Transverse colon (tissue), 4 donors: ENCODE measurements at regions not wholly inside any gene's neighbourhood (a gene's known extent, or its start where the extent isn't known, plus 50 kb on each side); places are given as distances from the start of the nearest gene placed in this dataset.

ENCODE experiments used
- DNase-seq: peaks from one replicate; pipeline ENCODE4 v3.0.0-alpha.2; 2019
- H3K27ac ChIP-seq, 4 donors: fragments of 200-600 bp; sonication (generic); 2 replicates each; pipeline ENCODE4 v1.5.1; 2016 to 2018; ENCODE audit warnings: inconsistent platforms in 4 of 4
- H3K27me3 ChIP-seq: fragments of 200-600 bp; sonication (generic); 2 replicates; pipeline ENCODE4 v1.5.1; 2017; ENCODE audit warnings: inconsistent platforms
- H3K36me3 ChIP-seq, 4 donors: fragments of 200-600 bp; sonication (generic); 2 replicates each; pipeline ENCODE4 v1.5.1; 2017 to 2019; ENCODE audit warnings: inconsistent platforms in 4 of 4
- H3K4me1 ChIP-seq, 4 donors: fragments of 200-600 bp; sonication (generic); 2 replicates each; pipeline ENCODE4 v1.5.1; 2017 to 2020; ENCODE audit warnings: inconsistent platforms in 4 of 4
- H3K4me3 ChIP-seq, 4 donors: fragments of 200-600 bp; sonication (generic); 1 replicate in 1 of 4; 2 replicates in 3 of 4; pipeline versions ENCODE4 v1.5.1 to v1.6.1; 2017 to 2019; ENCODE audit warnings: inconsistent platforms in 4 of 4
- H3K9me3 ChIP-seq, 2 donors: fragments of 200-600 bp; sonication (generic); 2 replicates each; pipeline ENCODE4 v1.5.1; 2017 to 2019; ENCODE audit warnings: inconsistent platforms in 2 of 2
- EP300 ChIP-seq: sonication (generic); formaldehyde crosslinking; IDR thresholded peaks from one replicate; pipeline ENCODE4 v1.6.1; 2017; ENCODE audit warnings: antibody characterized with exemption, low read depth
- POLR2A ChIP-seq: fragments of 450-650 bp; IDR thresholded peaks from one replicate; pipeline ENCODE4 v1.6.1; 2016; ENCODE audit warnings: antibody characterized with exemption, mild to moderate bottlenecking, moderate library complexity
- POLR2AphosphoS5 ChIP-seq, 3 donors: sonication (generic); formaldehyde crosslinking; IDR thresholded peaks; one replicate each; pipeline ENCODE4 v1.6.1; 2016; ENCODE audit warnings: antibody characterized with exemption in 3 of 3
- WGBS, 2 donors: methylation state at CpG; one replicate each; pipeline ENCODE4 v1.1.5; 2018; ENCODE audit warnings: low coverage in 1 of 2; 5-methylcytosine and 5-hydroxymethylcytosine counted together
- in situ Hi-C, 4 donors: fragments of 200-750 bp; cut with MboI; loops; one replicate each; pipeline versions ENCODE4 v1.15.0 to v1.15.1; 2017; ENCODE audit warnings: low sequenced_read_pairs in 3 of 4, low pct_ligation_motif_present in 1 of 4, low pct_unique_long_range_greater_than_20kb in 1 of 4
- intact Hi-C: fragments of 100-400 bp; cut with DNase I; formaldehyde crosslinking; loops from one replicate; pipeline ENCODE4 v1.15.1; 2023; ENCODE audit warnings: low total_unique reads
- TF ChIP-seq, protein P1 (sequence below), 5 experiments: fragments of 200-600 bp in 3 of 5; fragments of 450-650 bp in 2 of 5; sonication (generic) in 3 of 5; IDR thresholded peaks; 1 replicate in 2 of 5; 2 replicates in 3 of 5; pipeline ENCODE4 v1.5.1; 2016 to 2017; ENCODE audit warnings: antibody characterized with exemption in 5 of 5, inconsistent platforms in 3 of 5, mild to moderate bottlenecking in 2 of 5, moderate library complexity in 1 of 5

DNA sequence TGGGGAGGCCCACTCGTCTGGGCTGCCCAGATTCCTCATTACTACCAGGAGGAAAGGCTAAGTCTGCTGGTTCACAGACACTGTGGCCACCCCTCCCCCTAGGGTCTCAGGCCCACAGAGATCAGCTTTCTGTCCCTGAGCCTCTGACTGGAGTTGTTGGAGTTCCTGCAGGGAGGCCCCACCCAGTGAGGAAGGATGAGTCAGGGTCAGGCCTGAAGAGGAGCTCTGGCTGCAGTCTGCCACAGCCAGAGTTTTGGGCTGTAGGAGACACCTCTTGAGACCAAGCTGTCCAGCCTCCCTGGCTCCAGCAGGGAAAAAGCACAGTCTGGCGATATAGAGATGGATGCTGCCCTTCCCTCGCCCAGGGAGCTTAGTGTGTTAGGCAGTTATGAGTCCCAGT is 720.9 kb upstream of the SEMA6D start:
- H3K4me1 ChIP-seq, result no peaks in the 10 kb centered on the region
- in situ Hi-C loops, result no loop called here
- intact Hi-C loops, result no loop called here
- H3K27me3 ChIP-seq, result no peaks in the 10 kb centered on the region
- H3K4me3 ChIP-seq, result no peak overlapping the region
- 73% methylated on average over 3 of the region's 3 CpGs; no CpG with 5 or more reads in 1 of the 2 donors for WGBS, 2 donors
- H3K9me3 ChIP-seq, result no peaks in the 10 kb centered on the region
- DNase-seq, result no peak
- no peaks in the 10 kb centered on the region for H3K36me3 ChIP-seq
- no peak overlapping the region for H3K27ac ChIP-seq
- TF ChIP-seq EP300 (no peak), POLR2AphosphoS5 (IDR thresholded peaks at IDR 0.05) (no peak), POLR2A (no peak)
- TF ChIP-seq, protein P1, sequence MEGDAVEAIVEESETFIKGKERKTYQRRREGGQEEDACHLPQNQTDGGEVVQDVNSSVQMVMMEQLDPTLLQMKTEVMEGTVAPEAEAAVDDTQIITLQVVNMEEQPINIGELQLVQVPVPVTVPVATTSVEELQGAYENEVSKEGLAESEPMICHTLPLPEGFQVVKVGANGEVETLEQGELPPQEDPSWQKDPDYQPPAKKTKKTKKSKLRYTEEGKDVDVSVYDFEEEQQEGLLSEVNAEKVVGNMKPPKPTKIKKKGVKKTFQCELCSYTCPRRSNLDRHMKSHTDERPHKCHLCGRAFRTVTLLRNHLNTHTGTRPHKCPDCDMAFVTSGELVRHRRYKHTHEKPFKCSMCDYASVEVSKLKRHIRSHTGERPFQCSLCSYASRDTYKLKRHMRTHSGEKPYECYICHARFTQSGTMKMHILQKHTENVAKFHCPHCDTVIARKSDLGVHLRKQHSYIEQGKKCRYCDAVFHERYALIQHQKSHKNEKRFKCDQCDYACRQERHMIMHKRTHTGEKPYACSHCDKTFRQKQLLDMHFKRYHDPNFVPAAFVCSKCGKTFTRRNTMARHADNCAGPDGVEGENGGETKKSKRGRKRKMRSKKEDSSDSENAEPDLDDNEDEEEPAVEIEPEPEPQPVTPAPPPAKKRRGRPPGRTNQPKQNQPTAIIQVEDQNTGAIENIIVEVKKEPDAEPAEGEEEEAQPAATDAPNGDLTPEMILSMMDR (IDR thresholded peaks at IDR 0.05), result no peak

DNA sequence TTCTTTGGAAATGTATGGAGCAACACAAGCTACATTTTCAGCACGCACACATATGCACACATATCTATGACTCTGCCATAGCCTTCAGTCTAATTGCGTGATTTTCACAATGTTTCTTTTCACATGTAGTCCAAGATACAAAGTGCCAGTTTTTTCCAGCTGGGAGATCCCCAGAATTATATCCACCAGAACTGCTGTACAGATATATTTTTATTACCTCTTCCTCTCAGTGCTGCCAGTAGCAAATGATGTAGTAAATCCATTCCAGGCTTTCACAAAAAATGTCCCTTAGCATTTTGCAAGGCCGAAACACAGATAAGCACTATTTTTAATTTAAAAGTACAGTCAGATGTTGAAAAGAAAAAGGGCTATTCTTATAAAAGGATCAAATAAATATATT is 719.8 kb upstream of the SEMA6D start:
- in situ Hi-C loops (no loop called here), intact Hi-C loops (no loop called here)
- Histone ChIP-seq H3K4me3 (no peak overlapping the region), H3K36me3 (no peaks in the 10 kb centered on the region), H3K9me3 (no peaks in the 10 kb centered on the region), H3K27me3 (no peaks in the 10 kb centered on the region), H3K27ac (no peak overlapping the region), H3K4me1 (no peaks in the 10 kb centered on the region)
- 83 to 88% methylated on average over 3 of the region's 3 CpGs for WGBS, 2 donors
- DNase-seq, result no peak
- TF ChIP-seq POLR2A, result no peak
- no peak for TF ChIP-seq POLR2AphosphoS5 (IDR thresholded peaks at IDR 0.05)
- TF ChIP-seq, protein P1 (IDR thresholded peaks at IDR 0.05), result no peak
- no peak for TF ChIP-seq EP300

DNA sequence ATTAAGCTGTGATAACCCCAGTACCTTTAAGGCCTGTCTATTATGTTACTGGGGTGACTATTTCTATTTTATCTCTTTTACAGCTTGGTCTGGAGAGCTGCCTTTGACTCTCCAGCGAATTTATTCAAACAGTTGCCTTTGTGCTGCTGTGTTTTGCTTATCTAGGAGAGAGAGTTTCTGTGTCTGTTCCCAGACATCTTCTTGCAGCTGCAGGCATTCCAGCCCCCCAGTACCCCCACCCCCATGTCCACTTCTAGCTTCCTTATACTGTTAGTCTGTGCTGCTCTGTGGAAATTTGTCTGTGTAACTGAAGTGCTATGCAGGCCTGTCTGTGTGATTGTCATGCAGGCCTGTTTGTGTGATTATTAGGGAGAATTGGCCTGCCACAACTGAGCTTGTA is 713.7 kb upstream of the SEMA6D start:
- peaks cover 0 to 4% of the 10 kb centered on the region in 2 donors for H3K9me3 ChIP-seq
- in situ Hi-C loops (no loop called here), intact Hi-C loops (no loop called here)
- TF ChIP-seq EP300 (no peak), POLR2AphosphoS5 (IDR thresholded peaks at IDR 0.05) (no peak), POLR2A (no peak)
- TF ChIP-seq, protein P1 (IDR thresholded peaks at IDR 0.05), result no peak
- no peak overlapping the region for H3K4me3 ChIP-seq
- H3K4me1 ChIP-seq, result no peaks in the 10 kb centered on the region
- no peak for DNase-seq
- H3K27me3 ChIP-seq, result no peaks in the 10 kb centered on the region
- H3K27ac ChIP-seq, result no peak overlapping the region
- no peaks in the 10 kb centered on the region for H3K36me3 ChIP-seq
- WGBS, 2 donors, result 41% methylated on average over 1 of the region's 1 CpG; no CpG with 5 or more reads in 1 of the 2 donors

DNA sequence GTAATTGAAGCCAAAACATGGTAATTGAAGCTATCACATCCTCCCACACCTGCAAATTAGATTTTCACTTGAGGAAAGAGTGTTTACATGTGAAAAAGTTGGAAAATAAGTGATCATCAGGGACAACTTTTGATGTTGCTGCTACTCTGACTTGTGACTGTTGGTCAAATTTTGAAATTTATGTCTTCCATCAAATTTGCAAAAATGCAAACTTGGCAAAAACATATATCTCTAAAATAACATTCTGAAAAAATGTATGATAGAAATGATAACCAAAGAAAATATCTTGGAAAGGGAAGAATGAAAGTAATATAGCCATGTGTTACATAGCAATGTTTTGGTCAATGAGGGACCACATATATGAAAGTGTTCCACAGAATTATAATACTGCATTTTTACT is 703.9 kb upstream of the SEMA6D start:
- no peaks in the 10 kb centered on the region for H3K36me3 ChIP-seq
- no peaks in the 10 kb centered on the region for H3K4me1 ChIP-seq
- H3K27me3 ChIP-seq, result no peaks in the 10 kb centered on the region
- H3K27ac ChIP-seq, result no peak overlapping the region
- TF ChIP-seq POLR2AphosphoS5 (IDR thresholded peaks at IDR 0.05), result no peak
- no peak for TF ChIP-seq EP300
- TF ChIP-seq, protein P1 (IDR thresholded peaks at IDR 0.05), result no peak
- TF ChIP-seq POLR2A, result no peak
- in situ Hi-C loops (no loop called here), intact Hi-C loops (no loop called here)
- DNase-seq, result no peak
- no peaks in the 10 kb centered on the region for H3K9me3 ChIP-seq
- no peak overlapping the region for H3K4me3 ChIP-seq
